Epithelial cell of prostate (primary cell): ENCODE measurements at regions not wholly inside any gene's neighbourhood (a gene's known extent, or its start where the extent isn't known, plus 50 kb on each side); places are given as distances from the start of the nearest gene placed in this dataset.

Experiments
- DNase-seq: peaks from one replicate; pipeline ENCODE4 v3.0.0-alpha.2; 2011; ENCODE audit warnings: low read depth, low spot score
- H3K27ac ChIP-seq: fragments of 450-650 bp; 2 replicates; pipeline ENCODE4 v1.5.1; 2017; ENCODE audit warnings: mild to moderate bottlenecking

DNA sequence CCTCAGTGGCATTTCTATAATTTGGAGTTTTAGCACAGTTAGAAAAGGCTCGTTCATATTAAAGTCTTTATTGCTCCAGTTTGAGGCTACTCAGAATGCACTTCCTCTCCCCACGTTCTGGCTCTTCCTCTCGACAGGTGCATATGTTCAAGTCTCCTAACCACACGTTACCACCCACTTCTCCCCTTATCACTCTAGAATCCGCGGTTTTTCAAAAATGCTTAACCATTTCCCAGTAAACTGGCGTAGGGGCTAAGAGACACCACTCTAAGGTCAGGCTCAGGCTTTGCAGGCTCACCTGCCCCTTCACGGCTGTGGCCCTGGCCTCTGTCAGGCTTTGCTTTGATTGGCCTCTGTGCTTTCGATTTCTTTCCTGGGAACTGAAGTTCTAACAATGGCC is 383.6 kb downstream of the GLRX3 start:
- no peak overlapping the region for H3K27ac ChIP-seq

DNA sequence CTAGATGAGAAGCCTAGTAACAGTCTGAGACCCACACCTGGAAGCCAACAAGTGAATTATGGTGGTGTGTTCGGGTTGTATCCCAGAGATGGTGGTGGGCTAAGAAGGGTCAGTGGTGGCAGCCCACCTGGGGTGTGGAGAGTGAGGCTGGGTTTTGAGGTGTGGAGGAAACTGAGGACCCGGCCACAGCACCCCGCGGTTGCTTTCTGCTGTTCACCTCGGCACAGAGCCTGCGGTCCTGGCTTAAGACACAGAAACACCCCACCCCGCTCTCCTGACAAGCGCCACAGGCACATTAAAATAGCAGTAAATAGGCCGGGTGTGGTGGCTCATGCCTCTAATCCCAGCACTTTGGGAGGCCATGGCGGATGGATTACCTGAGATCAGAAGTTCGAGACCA is 395.1 kb downstream of the GLRX3 start:
- no peak for DNase-seq
- H3K27ac ChIP-seq = no peak overlapping the region

More for the DNA sequence above, 383.6 kb downstream of the GLRX3 start:
- DNase-seq = no peak

DNA sequence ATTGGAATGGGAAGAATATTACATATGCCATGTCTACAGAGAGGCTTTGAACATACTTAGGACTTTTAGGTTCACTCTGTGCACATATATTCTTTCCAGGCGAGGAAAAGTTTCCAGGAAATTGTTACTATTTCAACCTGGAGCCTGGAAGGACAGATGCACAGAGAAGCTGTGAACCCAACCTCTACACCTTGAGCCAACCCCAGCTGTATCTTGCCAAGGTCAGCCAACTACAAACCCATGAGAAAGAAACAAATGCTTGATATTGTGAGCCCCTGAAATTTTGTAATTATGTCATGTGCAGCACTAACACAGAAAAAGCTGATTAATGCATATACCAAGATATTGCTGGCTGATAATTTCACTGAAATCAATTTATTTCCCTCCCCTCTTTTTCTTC is 404.9 kb downstream of the GLRX3 start:
- DNase-seq = no peak
- H3K27ac ChIP-seq = no peak overlapping the region

DNA sequence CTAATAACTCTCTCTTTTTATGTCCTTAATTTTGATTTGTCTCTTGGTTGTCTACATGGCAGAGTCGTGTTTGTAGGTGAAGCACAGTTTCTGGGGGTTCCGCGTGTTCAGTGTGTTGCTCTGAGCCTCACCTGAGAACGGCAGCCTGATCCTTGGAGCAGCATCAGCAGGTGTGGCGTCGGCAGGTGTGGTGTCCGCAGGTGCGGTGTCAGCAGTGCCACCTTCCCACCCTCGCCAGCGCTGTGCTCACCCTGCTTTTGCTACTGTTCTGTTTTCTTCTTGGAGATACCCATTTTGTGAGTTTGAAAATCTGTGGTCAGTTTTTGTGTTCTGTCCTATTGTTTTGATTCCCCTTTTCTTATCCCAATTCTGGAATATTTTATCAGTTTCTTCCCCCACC is 406.6 kb downstream of the GLRX3 start:
- no peak overlapping the region for H3K27ac ChIP-seq
- no peak for DNase-seq

DNA sequence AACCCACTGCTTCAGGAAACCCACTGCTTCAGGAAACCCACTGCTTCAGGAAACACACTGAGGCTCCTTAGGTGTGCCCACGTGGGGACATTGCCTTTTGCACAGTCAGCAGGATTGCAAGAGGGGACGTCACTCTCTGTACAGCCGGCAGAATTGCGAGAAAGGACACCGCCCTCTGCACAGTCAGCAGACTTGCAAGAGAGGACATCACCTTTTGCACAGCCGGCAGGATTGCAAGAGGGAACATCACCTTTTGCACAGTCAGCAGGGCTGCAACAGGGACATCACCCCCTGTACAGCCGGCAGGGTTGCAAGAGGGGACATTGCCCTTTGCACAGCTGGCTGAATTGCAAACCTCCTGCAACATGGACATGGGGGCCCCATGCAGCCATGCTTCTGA is 407.6 kb downstream of the GLRX3 start:
- H3K27ac ChIP-seq = no peak overlapping the region
- DNase-seq = no peak

DNA sequence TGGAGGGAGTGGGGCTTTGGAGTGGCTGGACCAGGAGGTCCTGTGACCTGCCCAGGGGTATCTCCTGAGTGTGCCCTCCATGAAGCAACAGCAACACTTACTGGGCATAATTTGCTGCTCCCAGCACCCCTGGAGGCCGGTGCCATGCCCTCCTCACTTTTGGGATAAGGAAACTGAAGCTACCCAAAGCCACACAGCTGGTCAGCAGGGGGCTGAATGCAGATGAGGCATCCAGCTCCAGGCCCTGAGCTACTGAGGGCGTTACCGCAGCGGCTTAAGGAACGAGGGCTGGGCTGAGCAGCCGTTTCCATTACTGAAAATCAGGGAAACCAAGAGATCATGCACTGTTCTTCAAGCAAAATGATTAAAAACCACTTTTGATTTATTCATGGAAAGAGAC is 408.9 kb downstream of the GLRX3 start:
- DNase-seq = no peak
- no peak overlapping the region for H3K27ac ChIP-seq

DNA sequence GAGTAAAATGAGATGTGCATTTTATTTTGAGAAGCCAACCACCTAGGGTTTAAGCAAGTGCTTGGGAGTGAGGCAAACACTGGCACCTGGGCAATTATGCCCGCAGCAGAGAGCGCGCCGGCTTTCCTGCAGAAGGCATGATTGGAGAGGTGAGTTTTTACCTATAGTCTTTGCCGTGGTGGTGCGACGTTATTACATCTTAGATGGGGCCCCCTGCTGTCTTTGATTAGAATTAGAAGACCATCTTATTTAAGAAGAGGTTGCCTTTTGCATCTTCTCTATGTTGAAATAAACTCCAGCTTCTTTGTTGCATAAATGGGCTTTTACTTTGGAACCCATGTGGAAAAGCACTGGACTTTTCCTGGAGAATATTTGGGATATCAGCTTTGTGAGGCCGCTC is 409.5 kb downstream of the GLRX3 start:
- H3K27ac ChIP-seq = no peak overlapping the region
- no peak for DNase-seq

DNA sequence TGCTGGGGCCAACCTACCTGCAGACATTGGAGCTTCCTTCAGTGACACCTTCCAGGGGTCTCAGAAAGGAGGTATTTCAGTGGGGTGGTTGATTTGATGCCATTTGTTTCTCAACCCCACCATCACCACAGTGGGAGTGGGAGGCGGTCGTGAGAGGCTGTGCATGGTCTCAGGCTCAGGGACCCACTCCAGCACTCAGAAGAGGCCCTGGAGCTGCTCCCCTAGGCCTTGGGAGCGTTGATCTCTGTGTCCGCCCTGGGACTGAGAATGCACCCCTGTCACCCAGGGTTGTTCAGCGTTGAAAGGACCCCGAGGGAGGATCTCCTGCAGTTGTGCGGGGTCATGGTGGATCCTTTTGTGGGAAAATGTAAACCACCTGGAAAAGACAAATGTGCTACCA is 410.6 kb downstream of the GLRX3 start:
- DNase-seq = no peak
- no peak overlapping the region for H3K27ac ChIP-seq

DNA sequence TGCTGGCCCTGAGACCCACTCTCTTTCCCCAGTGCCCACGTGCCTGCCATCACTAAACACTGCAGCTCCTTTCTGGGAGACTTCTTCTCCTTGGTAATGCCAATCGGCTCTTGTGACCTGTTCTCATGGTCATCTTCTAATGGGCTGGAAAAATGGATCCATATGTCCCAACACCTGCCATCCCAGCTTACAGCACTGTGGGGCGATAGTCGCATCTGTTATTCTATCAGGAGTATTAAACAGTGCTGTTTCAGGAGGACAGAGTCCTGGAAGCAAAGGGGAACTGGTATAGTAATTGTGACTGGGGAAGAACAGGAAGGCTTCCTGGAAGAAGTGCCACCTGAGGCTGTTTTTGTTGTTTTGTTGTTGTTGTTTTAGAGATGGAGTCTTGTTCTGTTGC is 411.2 kb downstream of the GLRX3 start:
- DNase-seq = no peak
- H3K27ac ChIP-seq = no peak overlapping the region

DNA sequence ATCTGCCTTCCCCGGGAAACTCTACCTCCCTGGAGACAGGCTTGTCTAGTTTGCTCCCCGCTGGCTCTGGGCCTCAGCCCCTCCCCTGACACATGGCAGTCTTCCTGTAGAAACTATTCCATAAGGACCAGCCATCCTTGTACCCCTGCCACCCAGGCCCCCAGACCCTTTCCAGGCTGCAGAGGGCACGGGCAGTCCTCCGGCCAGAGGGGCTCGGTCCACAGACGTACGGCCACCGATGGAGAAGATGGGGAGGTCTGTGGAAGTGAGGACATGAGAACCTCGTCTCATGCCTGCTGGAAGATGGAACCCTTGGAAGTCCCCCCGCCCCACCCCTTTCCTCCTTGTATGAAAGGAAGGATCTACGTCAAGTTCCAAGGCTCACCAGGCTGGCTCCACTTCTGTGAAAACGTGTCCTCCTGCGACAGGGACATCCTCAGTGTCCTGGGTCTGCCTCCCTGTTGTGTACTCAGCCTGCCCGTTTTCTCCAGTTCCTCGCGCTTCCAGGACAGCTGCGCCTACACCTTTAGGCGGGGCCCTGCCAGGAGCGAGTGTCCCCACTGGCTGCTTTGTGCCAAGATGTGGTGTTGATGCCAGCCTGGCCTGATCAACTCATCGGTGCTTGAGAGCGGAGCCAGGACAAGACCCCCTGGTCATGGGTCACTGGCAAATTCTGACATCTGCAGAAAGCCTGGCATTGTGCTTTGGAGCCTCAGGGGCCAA is 414.9 kb downstream of the GLRX3 start:
- DNase-seq = no peak
- no peak overlapping the region for H3K27ac ChIP-seq

DNA sequence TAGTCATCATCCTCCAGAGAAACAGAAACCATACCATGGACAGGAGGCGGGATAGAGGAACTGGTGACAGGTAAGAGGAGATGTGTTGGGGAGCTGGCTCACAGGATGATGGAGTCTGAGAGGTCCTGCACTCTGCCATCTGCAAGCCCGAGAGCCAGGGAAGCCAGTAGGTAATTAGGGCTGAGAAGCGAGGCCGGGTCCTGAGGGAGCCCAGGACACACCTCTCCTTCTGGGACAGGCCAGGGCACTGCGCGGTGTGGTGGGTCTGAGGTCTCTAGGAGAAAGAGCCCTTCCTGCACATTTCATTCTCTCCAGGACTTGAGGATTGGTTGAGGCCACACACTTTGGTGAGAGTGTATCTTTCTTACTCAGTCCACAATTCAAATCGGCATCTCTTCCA is 415.5 kb downstream of the GLRX3 start:
- no peak for DNase-seq

DNA sequence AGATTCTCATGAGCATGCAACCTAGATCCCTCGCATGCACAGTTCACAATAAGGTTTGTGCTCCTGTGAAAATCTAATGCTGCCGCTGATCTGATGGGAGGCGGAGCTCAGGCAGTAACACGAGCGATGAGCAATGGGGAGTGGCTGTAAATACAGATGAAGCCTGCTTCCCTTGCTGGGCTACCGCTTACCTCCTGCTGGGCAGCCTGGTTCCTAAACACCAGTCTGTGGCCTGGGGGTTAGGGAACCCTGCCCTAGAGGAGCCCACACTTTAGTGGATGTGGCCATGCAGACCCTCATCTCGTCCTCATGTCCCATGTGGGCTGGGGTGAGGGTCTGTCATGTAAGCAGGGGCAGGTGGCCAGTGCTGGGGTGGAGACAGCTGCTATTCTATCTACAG is 417.6 kb downstream of the GLRX3 start:
- no peak overlapping the region for H3K27ac ChIP-seq
- DNase-seq = no peak

More for the DNA sequence above, 415.5 kb downstream of the GLRX3 start:
- H3K27ac ChIP-seq = no peak overlapping the region

DNA sequence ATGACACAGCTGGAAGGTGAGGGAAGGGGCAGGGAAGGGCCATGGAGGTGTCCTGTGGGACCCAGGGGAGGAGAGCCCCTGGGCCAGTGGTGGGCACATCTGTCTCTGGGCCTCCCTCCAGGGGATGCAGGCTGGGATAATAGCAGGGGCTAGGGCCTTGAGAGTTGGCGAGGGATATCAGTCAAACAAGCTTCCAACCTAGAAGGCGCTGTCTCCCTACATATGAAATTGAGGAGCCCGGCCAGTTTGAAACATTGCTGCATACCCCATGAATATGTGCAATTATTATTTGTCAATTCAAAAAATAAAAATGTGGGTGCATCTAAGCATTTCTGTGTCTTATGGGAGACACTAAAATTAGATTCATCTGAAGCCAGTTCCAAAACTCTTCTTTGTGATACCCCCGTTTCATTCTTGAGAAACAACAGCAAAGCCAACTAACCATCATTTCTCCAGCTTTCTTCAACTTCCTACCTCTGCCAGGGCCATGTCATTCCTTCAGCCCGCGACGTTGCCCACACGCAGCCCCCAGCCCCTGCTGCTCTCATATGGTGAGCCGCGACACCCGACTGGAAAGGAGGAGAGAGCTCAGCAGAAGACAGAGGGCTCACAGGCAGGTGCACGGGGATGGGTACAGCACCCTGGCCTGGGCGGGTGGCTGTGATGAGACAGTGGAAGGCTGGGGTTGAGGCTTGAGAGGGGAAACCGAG is 418.7 kb downstream of the GLRX3 start:
- no peak for DNase-seq

DNA sequence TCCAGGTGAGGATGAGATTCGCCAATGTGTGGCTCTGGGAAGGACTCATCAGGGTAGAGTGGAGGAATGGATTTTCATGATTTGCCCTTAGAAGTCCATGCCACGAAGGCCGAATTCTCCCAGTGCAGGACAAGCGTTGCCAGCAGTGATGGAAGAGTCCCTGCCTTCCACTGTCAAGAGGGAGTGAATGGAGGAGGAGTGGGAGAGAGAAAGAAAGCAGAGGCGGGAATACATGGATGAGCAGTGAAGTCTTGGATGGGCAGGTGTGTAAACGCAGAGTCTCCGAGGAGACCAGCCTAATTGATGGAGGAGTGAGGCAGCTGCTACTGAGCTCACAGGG is 419.2 kb downstream of the GLRX3 start:
- H3K27ac ChIP-seq = no peak overlapping the region
- DNase-seq = no peak

More for the DNA sequence above, 418.7 kb downstream of the GLRX3 start:
- no peak overlapping the region for H3K27ac ChIP-seq

DNA sequence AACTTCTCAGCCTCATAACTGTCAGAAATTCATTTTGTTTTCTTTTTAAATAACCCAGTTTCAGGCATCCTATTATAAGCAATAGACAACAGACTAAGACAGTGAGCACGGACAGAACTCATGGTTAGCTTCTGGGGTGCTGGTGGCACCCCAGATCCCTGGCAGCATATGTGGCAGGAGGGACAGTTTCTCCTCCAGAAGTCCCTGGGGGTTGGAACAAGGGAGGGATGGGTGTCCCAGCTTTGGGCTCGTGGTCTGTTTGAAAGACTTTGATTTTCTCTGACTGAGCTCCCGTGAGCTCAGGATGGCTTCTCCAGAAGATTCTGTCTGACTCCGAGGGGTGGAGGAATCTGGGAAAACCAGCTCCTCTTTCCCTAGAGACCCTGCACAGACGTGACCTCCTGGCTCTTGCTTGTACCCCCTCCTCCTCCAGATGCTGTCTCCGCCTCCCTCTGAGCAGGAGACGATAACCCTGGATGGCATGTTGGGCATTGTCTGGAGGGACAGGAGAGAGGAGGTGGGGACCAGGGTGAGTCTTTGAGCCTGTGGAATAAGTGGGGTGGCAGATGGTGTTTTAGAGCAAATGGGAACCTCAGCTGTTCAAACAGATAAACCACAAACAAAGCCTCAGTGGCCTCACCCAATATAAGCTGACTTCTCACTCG is 421.1 kb downstream of the GLRX3 start:
- H3K27ac ChIP-seq = no peak overlapping the region
- no peak for DNase-seq

DNA sequence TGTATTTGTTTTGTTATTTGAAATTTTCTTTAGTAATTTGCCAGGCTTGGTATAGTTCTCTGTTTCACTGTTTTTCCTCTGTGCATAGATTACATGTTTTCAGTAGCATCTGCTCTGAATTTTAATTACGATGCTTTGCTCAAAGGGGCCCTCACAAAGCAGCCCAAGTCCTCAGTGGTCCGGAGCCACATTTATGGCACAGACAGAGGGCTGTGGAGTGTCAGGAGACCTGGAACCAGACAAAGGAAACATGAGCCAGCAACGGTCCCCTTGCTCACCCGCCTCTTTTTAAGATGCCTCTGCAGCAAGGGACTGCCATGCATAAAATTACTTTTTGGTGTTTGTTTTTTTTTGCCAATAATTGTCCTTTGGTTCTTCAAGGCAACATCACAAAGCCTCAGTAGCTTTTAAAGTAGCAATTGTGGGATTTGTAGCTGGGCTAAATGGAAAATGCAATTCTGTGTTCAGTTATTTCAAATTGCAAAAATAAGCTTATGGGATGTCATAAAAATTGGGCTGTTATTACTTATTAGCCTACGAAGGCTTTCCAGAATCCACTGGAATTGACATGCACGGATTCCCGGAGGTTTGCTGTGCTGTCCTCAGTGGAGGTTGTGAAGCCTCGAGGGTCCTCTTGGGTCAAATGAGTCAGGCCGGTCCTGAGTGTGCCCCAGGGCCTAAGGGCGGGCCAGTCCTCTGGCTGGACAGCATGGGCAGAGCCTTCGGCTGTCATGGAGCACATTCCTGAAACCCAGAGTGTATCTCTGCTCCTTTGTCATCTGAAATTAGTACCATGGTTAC is 422.8 kb downstream of the GLRX3 start:
- H3K27ac ChIP-seq = no peak overlapping the region
- no peak for DNase-seq

DNA sequence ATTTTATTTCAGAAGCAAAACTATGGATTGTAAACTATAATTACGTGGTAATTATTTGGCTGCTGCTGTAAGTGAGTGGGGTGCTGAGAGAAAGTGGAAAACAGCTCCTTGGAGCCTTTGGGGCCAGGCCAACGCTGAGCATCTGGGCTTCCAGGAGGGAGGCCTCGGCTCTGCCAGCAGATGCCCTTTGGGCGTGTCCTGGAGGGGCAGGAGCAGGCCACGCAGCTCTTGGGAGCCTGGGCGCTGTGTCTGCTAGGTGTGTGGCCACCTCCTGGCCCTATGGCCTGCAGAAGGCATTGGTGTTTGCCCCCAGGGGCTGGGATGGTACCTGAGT is 423.3 kb downstream of the GLRX3 start:
- DNase-seq = no peak
- H3K27ac ChIP-seq = no peak overlapping the region

DNA sequence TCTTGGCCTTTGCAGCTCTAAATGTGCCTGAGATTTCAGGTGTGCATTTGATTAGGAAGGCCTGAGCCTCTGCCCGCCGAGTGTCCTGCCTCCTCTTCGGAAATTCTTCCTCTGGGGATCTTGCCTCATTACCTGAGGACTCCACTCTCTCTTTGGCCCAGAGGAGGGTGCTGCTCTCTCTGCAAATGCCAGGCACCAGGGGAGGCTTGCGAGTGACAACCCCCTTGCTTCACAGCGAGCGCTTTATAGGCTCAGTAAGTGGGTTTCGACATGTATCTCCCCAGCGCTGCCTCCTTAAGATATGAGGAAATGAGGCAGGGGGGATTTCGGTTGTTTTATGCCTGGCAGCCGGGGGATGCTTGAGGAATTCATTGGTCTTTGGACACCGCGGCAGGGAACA is 423.9 kb downstream of the GLRX3 start:
- no peak for DNase-seq
- no peak overlapping the region for H3K27ac ChIP-seq

DNA sequence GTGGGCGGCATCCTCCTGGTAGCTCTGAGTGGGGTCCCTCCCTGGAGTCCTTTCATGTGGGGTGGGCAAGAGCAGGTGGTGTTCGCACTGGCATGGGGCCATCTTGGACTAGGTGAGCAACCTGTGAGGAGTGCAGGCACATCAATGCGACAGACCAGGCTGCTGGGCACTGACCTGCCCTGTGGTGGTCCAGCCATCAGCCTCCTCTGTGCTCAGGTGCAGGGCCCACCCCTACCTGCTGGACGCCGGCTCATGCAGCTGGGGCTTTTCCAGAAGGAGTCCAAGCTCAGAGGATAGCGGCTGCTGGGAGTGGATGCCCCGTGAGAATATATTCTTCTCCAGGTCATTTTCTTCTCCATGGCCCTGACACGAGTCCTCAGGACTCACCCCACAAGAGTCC is 424.4 kb downstream of the GLRX3 start:
- no peak for DNase-seq
- H3K27ac ChIP-seq = no peak overlapping the region

DNA sequence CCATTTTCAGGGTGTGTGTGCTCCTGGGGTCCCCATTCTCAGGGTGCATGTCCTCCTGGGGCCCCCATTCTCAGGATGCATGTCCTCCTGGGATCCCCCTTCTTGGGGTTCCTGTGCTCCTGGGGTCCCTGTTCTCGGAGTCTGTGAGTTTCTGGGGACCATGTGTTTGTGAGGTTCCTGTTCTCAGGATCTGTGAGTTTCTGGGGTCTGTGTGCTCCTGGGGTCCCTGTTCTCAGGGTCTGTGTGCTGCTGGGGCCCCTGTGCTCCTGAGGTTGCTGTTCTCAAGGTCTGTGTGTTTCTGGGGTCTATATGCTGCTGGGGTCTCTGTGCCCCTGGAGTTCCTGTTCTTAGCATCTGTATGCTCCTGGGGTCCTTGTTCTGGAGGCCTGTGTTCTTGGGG is 425.5 kb downstream of the GLRX3 start:
- DNase-seq = no peak
- no peak overlapping the region for H3K27ac ChIP-seq

DNA sequence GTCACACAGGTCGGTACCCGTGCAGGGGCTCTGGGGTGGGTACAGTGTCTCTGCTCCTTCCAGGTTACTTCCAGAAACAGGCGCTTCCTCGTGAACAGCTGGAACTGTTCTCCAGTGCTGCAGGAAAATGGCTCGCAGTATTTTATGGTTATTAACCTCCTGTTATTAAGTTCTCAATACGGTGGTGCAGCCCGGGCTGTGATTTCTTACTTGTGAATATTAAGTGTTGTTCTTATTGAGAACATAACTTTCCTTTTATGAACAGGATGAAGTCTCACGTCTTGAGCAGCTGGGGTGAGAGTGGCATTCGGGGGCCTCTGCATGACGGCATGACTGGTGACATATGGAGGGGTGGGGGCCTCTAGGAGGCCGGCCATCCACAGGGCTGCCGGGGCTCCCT is 430.8 kb downstream of the GLRX3 start:
- H3K27ac ChIP-seq = no peak overlapping the region
- no peak for DNase-seq
